ENCODE measurements at regions not wholly inside any gene's neighbourhood (a gene's known extent, or its start where the extent isn't known, plus 50 kb on each side); places are given as distances from the start of the nearest gene placed in this dataset.

GRCh38 chr5:92775711-92776615, 805.1 kb downstream of the NR2F1-AS1 start:
- TF ChIP-seq CTCF (IDR thresholded peaks at IDR 0.05; ENCODE audit: low read depth, low read length), result no peak
- no peak for TF ChIP-seq MYC (IDR thresholded peaks at IDR 0.05; ENCODE audit: low read depth, low read length)
- TF ChIP-seq POLR2A (IDR thresholded peaks at IDR 0.05; ENCODE audit: extremely low read depth, insufficient read length), result no peak
- no peak for TF ChIP-seq MAX (IDR thresholded peaks at IDR 0.05; ENCODE audit: low read depth, low read length)

Data from NB4 (cell line).